CD4-positive, alpha-beta T cell (primary cell): ENCODE measurements at regions not wholly inside any gene's neighbourhood (a gene's known extent, or its start where the extent isn't known, plus 50 kb on each side); places are given as distances from the start of the nearest gene placed in this dataset.

Source experiments
- ATAC-seq: fragments of 200-7000 bp; cut with Tn5 transposase; one replicate; pipeline ENCODE4 v1.10.0; 2022; ENCODE audit warnings: mild to moderate bottlenecking; ENCODE audit not compliant: poor library complexity
- CTCF ChIA-PET: fragments of 350-600 bp; sonication (Branson Sonifier 250); formaldehyde crosslinking; loops from one replicate; lab custom pipeline; 2021; ENCODE audit warnings: antibody characterized with exemption, inconsistent platforms; lab: Charles Lee
- POLR2A ChIA-PET: fragments of 350-600 bp; sonication (Branson Sonifier 250); formaldehyde crosslinking; loops from one replicate; lab custom pipeline; 2021; ENCODE audit warnings: antibody characterized with exemption, inconsistent platforms; lab: Charles Lee
- DNase-seq, 14 experiments: peaks; one replicate each; pipeline ENCODE4 v3.0.0-alpha.2; 2013 to 2020; ENCODE audit warnings: mixed read lengths in 2 of 14
- H3K27ac ChIP-seq, 2 donors: one replicate each; pipeline versions ENCODE4 v1.5.1 to v1.7.0; 2013; ENCODE audit warnings: low read length in 2 of 2, low read depth in 1 of 2, mild to moderate bottlenecking in 1 of 2
- H3K27me3 ChIP-seq, 2 experiments: 1 replicate in 1 of 2; 2 replicates in 1 of 2; pipeline versions ENCODE4 v1.6.1 to v1.7.0; 2013; ENCODE audit warnings: low read length in 2 of 2, control low read depth in 1 of 2, mild to moderate bottlenecking in 1 of 2, moderate library complexity in 1 of 2; ENCODE audit not compliant: insufficient read depth in 2 of 2, control insufficient read depth in 1 of 2
- H3K36me3 ChIP-seq: one replicate; pipeline ENCODE4 v1.6.1; 2013; ENCODE audit warnings: low read length, control low read depth; ENCODE audit not compliant: insufficient read depth
- H3K4me1 ChIP-seq: one replicate; pipeline ENCODE4 v1.6.1; 2013; ENCODE audit warnings: low read length, control low read depth; ENCODE audit not compliant: insufficient read depth
- H3K4me3 ChIP-seq: one replicate; pipeline ENCODE4 v1.5.1; 2013; ENCODE audit warnings: mild to moderate bottlenecking, low read length, moderate library complexity
- H3K9me3 ChIP-seq, 2 experiments: 1 replicate in 1 of 2; 2 replicates in 1 of 2; pipeline versions ENCODE4 v1.6.1 to v1.7.0; 2013; ENCODE audit warnings: low read length in 2 of 2, mild to moderate bottlenecking in 2 of 2, control low read depth in 1 of 2, moderate library complexity in 1 of 2; ENCODE audit not compliant: control insufficient read depth in 1 of 2, insufficient read depth in 1 of 2
- H3K27ac Mint-ChIP-seq: one replicate; pipeline ENCODE4 v1.8.0; 2020; ENCODE audit warnings: mixed read lengths
- H3K27me3 Mint-ChIP-seq: one replicate; pipeline ENCODE4 v1.8.0; 2021; ENCODE audit warnings: mixed read lengths
- H3K36me3 Mint-ChIP-seq: one replicate; pipeline ENCODE4 v1.8.0; 2021; ENCODE audit warnings: low read depth, mixed read lengths
- H3K4me1 Mint-ChIP-seq: one replicate; pipeline ENCODE4 v1.8.0; 2021; ENCODE audit warnings: low read depth, mixed read lengths
- H3K4me3 Mint-ChIP-seq: one replicate; pipeline ENCODE4 v1.8.0; 2020; ENCODE audit warnings: mild to moderate bottlenecking, mixed read lengths
- H3K9me3 Mint-ChIP-seq: one replicate; pipeline ENCODE4 v1.8.0; 2020; ENCODE audit warnings: mixed read lengths
- intact Hi-C, 2 experiments: fragments of 100-400 bp; cut with DNase I in 1 of 2; cut with micrococcal nuclease in 1 of 2; formaldehyde crosslinking; loops; one replicate each; pipeline versions ENCODE4 v1.15.1 to v1.9.0; 2023 to 2025; cut with DNase I, micrococcal nuclease
- TF ChIP-seq, protein P1 (sequence below): fragments of 200-600 bp; IDR thresholded peaks from one replicate; pipeline ENCODE4 v1.8.0; 2022; ENCODE audit warnings: antibody characterized with exemption, mild to moderate bottlenecking

DNA sequence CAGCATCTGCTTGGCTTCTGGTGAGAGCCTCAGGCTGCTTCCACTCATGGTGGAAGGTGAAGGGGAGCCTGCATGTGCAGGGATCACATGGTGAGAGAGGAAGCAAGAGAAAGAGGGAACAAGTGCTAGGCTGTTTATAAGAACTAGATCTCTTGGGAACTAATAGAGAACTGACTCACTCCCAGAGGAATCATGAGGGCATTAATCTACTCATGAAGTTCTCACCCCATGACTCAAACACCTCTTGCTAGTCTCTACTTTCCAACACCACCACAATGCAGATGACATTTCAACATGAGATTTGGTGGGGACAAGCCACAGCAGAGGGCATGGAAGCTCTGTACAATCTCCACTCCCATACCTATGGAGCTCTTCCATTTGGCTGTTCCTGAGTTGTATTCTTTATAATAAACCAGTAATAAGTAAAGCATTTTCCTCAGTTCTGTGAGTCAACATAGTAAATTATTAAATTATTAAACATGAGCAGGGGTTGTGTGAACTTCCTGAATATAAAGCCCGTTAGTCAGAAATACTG lies 524.1 kb upstream of the NRSN1 start:
- H3K9me3 Mint-ChIP-seq = peaks cover 9% of the 10 kb centered on the region
- Histone ChIP-seq H3K27ac (no peak overlapping the region), H3K9me3 (no peaks in the 10 kb centered on the region), H3K36me3 (no peaks in the 10 kb centered on the region), H3K4me3 (no peak overlapping the region), H3K27me3 (no peaks in the 10 kb centered on the region), H3K4me1 (no peaks in the 10 kb centered on the region)
- no peaks in the 10 kb centered on the region for H3K4me1 Mint-ChIP-seq
- ChIA-PET CTCF (no interaction called here), POLR2A (no interaction called here)
- TF ChIP-seq, protein P1, sequence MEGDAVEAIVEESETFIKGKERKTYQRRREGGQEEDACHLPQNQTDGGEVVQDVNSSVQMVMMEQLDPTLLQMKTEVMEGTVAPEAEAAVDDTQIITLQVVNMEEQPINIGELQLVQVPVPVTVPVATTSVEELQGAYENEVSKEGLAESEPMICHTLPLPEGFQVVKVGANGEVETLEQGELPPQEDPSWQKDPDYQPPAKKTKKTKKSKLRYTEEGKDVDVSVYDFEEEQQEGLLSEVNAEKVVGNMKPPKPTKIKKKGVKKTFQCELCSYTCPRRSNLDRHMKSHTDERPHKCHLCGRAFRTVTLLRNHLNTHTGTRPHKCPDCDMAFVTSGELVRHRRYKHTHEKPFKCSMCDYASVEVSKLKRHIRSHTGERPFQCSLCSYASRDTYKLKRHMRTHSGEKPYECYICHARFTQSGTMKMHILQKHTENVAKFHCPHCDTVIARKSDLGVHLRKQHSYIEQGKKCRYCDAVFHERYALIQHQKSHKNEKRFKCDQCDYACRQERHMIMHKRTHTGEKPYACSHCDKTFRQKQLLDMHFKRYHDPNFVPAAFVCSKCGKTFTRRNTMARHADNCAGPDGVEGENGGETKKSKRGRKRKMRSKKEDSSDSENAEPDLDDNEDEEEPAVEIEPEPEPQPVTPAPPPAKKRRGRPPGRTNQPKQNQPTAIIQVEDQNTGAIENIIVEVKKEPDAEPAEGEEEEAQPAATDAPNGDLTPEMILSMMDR = no peak
- no peaks in the 10 kb centered on the region for H3K27me3 Mint-ChIP-seq
- DNase-seq (no peak), ATAC-seq (no peak)
- intact Hi-C loops = no loop called here
- no peak overlapping the region for H3K27ac Mint-ChIP-seq
- H3K4me3 Mint-ChIP-seq = no peak overlapping the region
- H3K36me3 Mint-ChIP-seq = no peaks in the 10 kb centered on the region

DNA sequence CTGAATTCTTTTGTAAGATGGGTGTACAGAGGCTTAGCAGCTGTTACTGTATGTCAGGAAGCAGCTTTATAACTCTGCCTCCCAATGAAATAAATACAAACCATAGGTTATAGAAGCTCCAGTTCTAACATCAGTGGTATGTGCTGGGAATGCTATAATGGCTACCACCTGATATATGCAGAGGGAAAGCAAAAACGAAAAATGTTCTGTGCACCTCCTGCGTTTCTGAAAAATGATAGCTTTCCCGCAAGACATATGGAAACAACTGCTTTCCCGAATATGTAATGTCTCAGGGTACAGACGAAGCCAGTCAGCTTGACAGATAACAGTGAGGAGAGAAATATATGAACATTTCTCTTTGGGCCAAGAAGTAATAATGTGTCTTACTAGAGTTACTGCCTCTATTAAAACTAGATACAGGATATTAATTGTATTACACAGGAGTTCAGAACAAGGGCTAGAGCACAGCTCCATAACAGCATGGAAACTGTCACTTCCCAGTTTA lies 517.0 kb upstream of the NRSN1 start:
- Histone ChIP-seq H3K27me3 (no peaks in the 10 kb centered on the region), H3K27ac (no peak overlapping the region), H3K4me3 (no peak overlapping the region), H3K4me1 (no peaks in the 10 kb centered on the region), H3K36me3 (no peaks in the 10 kb centered on the region), H3K9me3 (peaks cover 0 to 4% of the 10 kb centered on the region in 2 experiments)
- ATAC-seq (no peak), DNase-seq (no peak)
- no peaks in the 10 kb centered on the region for H3K27me3 Mint-ChIP-seq
- H3K4me1 Mint-ChIP-seq = no peaks in the 10 kb centered on the region
- POLR2A ChIA-PET = no interaction called here
- CTCF ChIA-PET = interaction anchor here (0.6 kb wide), 1 partner anchor 741 kb away, joined by 4 read pairs; no protein-coding TSS in a partner anchor
- TF ChIP-seq, protein P1 = no peak
- H3K27ac Mint-ChIP-seq = no peak overlapping the region
- H3K4me3 Mint-ChIP-seq = no peak overlapping the region
- H3K36me3 Mint-ChIP-seq = no peaks in the 10 kb centered on the region
- intact Hi-C loops = no loop called here
- peaks cover 6% of the 10 kb centered on the region for H3K9me3 Mint-ChIP-seq

DNA sequence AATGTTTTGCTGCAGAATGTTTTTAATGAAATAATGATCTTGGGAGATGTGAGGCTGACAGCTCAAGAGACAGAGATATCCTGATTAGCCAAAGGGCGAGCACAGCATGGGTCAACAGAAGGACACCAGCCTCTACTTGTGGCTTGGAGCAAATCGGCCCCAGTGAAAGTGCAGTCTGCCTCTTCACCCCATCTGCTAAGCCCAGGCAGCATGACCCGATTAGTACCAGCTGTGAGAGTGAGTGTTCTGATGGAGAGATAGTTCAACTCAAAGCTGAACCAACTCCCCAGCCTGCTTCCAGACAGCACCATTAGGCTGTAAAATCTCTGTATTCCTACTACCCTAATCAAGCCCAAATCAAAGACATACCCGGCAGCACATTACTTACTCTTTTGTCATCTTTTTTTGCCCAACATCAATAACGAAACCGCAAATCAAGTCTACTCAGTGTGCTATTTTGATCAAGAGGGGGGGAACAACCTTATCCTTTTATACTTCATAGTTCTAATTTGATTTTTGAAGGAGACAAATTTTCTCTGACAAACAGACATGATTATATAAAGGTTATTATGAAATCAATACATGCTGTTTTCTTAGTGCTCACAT lies 514.1 kb upstream of the NRSN1 start:
- H3K4me1 Mint-ChIP-seq = no peaks in the 10 kb centered on the region

More for the DNA sequence above, 514.1 kb upstream of the NRSN1 start:
- Mint-ChIP-seq H3K27me3 (no peaks in the 10 kb centered on the region), H3K36me3 (no peaks in the 10 kb centered on the region), H3K9me3 (peaks cover 6% of the 10 kb centered on the region), H3K27ac (no peak overlapping the region), H3K4me3 (no peak overlapping the region)
- peaks cover 0 to 4% of the 10 kb centered on the region in 2 experiments for H3K9me3 ChIP-seq
- no peak overlapping the region for H3K4me3 ChIP-seq
- TF ChIP-seq, protein P1 = no peak
- ATAC-seq = no peak
- ChIA-PET POLR2A (no interaction called here), CTCF (no interaction called here)
- no peak for DNase-seq
- no peaks in the 10 kb centered on the region for H3K4me1 ChIP-seq
- intact Hi-C loops = no loop called here
- no peaks in the 10 kb centered on the region for H3K36me3 ChIP-seq
- H3K27me3 ChIP-seq = no peaks in the 10 kb centered on the region
- H3K27ac ChIP-seq = no peak overlapping the region
